Medulla oblongata (tissue), 1 donor: ENCODE measurements at regions not wholly inside any gene's neighbourhood (a gene's known extent, or its start where the extent isn't known, plus 50 kb on each side); places are given as distances from the start of the nearest gene placed in this dataset.

Source experiments
- DNase-seq: peaks from one replicate; pipeline ENCODE4 v3.0.0-alpha.2; 2015; ENCODE audit errors: extremely low spot score

GRCh38 chr15:88403351-88403791, 63.8 kb downstream of the MRPL46 start:
- no peak for DNase-seq

GRCh38 chr15:88401996-88402656, 65.1 kb downstream of the MRPL46 start:
- no peak for DNase-seq

- no peak for DNase-seq
Measured at GRCh38 chr15:88401251-88401995, 65.8 kb downstream of the MRPL46 start.

- no peak for DNase-seq
Measured at GRCh38 chr15:88400591-88401250, 66.5 kb downstream of the MRPL46 start.

- DNase-seq: no peak
Measured at GRCh38 chr15:88400084-88400483, 67.1 kb downstream of the MRPL46 start.

GRCh38 chr15:88399021-88399685, 68.0 kb downstream of the MRPL46 start:
- DNase-seq: no peak

GRCh38 chr15:88398011-88398410, 69.2 kb downstream of the MRPL46 start:
- DNase-seq: no peak

GRCh38 chr15:88397506-88397905, 69.7 kb downstream of the MRPL46 start:
- DNase-seq: no peak

GRCh38 chr15:88395872-88396781, 71.1 kb downstream of the MRPL46 start:
- DNase-seq: no peak

- DNase-seq: no peak
Measured at GRCh38 chr15:88395241-88395640, 71.9 kb downstream of the MRPL46 start.

- no peak for DNase-seq
Measured at GRCh38 chr15:88394553-88395145, 72.5 kb downstream of the MRPL46 start.

- DNase-seq: no peak
Measured at GRCh38 chr15:88393719-88394519, 73.3 kb downstream of the MRPL46 start.

- no peak for DNase-seq
Measured at GRCh38 chr15:88391700-88392099, 75.5 kb downstream of the MRPL46 start.

GRCh38 chr15:88391006-88391405, 76.2 kb downstream of the MRPL46 start:
- DNase-seq: no peak

- DNase-seq: no peak
Measured at GRCh38 chr15:88390164-88390901, 76.9 kb downstream of the MRPL46 start.

GRCh38 chr15:88389120-88389519, 78.1 kb downstream of the MRPL46 start:
- DNase-seq: no peak

- DNase-seq: no peak
Measured at GRCh38 chr15:88388686-88389085, 78.5 kb downstream of the MRPL46 start.

GRCh38 chr15:88385078-88385700, 82.0 kb downstream of the MRPL46 start:
- DNase-seq: no peak

GRCh38 chr15:88383354-88383753, 83.8 kb downstream of the MRPL46 start:
- DNase-seq: no peak
